ENCODE measurements at regions not wholly inside any gene's neighbourhood (a gene's known extent, or its start where the extent isn't known, plus 50 kb on each side); places are given as distances from the start of the nearest gene placed in this dataset.

- TF ChIP-seq CTCF (conservative IDR thresholded peaks at IDR 0.05) (no peak), EZH2 (IDR thresholded peaks at IDR 0.05; ENCODE audit: low read depth) (no peak)
These were observed 60.0 kb upstream of the BTN3A2 start for GRCh38 chr6:26304797-26305640.
